MM.1S (cell line): ENCODE measurements at regions not wholly inside any gene's neighbourhood (a gene's known extent, or its start where the extent isn't known, plus 50 kb on each side); places are given as distances from the start of the nearest gene placed in this dataset.

ENCODE experiments used
- CTCF ChIP-seq: fragments of 300-600 bp; sonication (generic); IDR thresholded peaks from 2 replicates; pipeline ENCODE4 v1.5.1; 2016; ENCODE audit warnings: antibody characterized with exemption, low read length, mixed read lengths
- EZH2phosphoT487 ChIP-seq: fragments of 300-600 bp; sonication (generic); IDR thresholded peaks from 2 replicates; pipeline ENCODE4 v1.6.1; 2018; ENCODE audit warnings: antibody characterized with exemption, low read length

- TF ChIP-seq CTCF: no peak
- TF ChIP-seq EZH2phosphoT487: no peak
Observed at GRCh38 chr5:174599992-174600391, 124.4 kb upstream of the MSX2 start.
